ENCODE measurements at regions not wholly inside any gene's neighbourhood (a gene's known extent, or its start where the extent isn't known, plus 50 kb on each side); places are given as distances from the start of the nearest gene placed in this dataset.

DNA sequence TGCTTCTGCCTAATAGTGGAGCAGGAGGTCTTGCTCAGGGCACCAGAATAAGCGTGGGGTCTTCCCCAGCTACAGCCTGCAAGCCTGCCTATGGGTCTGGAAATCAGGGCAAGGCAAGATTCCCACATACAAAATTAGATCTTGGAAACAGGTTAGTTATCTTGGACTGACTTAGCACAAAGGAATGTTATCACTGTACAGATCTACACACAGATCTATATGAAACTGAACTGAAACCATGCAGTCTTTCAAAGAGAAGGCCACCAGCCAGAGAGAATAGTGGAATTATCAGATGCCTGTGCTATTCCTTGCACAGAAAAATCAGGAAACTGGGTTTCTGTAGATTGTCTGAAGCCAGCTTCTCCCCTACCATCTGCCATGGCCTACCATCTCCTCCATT lies 585.7 kb downstream of the ACTL7B start:
- TF ChIP-seq CTCF (IDR thresholded peaks at IDR 0.05; ENCODE audit: poor library complexity) = no peak
- TF ChIP-seq EZH2 (IDR thresholded peaks at IDR 0.05; ENCODE audit: borderline replicate concordance) = no peak
- TF ChIP-seq EZH2phosphoT487 (IDR thresholded peaks at IDR 0.05; ENCODE audit: low read depth, severe bottlenecking, unreplicated experiment) = no peak
- Histone ChIP-seq H3K4me1 (ENCODE audit: insufficient read depth) (peaks cover 35% of the 10 kb centered on the region), H3K9me2 (replicated peaks; ENCODE audit: insufficient read depth) (no peaks in the 10 kb centered on the region), H2AFZ (no peak overlapping the region), H3K27me3 (no peaks in the 10 kb centered on the region), H4K20me1 (ENCODE audit: insufficient read depth, poor library complexity, severe bottlenecking) (no peaks in the 10 kb centered on the region), H3K4me3 (no peak overlapping the region), H3K4me2 (peak overlapping the region; percentile 1), H3K36me3 (replicated peaks; ENCODE audit: insufficient read depth, low read depth) (no peaks in the 10 kb centered on the region), H3K79me2 (no peaks in the 10 kb centered on the region), H3K9me3 (ENCODE audit: low read depth) (no peaks in the 10 kb centered on the region), H3K27ac (peak overlapping the region; percentile 95)
- DNase-seq (ENCODE audit: low spot score) = peak; percentile 22
- WGBS (ENCODE audit: low lambda C conversion rate, missing lambda C conversion rate) = 83% methylated on average over 1 of the region's 1 CpG

DNA sequence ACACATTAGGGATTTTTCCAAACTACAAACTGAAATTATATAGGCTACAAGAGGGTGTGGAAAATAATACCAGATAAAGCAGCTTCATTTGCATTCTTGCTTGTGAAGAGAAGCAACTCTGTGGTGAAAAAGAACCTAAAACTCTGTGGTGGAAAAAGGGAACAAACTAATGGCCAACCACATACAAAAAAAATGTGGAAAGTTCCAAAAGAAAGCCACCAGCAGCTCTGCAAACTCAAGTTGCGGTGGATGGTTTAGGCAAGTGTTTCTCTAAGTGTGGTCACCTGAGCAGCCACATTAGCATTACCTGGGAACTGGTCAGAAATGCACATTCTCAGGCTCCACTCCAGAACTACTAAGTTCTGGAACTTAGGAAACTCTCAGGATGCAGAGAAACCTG lies 586.4 kb downstream of the ACTL7B start:
- Histone ChIP-seq H2AFZ (no peak overlapping the region), H3K79me2 (no peaks in the 10 kb centered on the region), H3K27ac (peak overlapping the region; percentile 95), H3K4me3 (no peak overlapping the region), H3K4me2 (no peak overlapping the region), H4K20me1 (ENCODE audit: insufficient read depth, poor library complexity, severe bottlenecking) (no peaks in the 10 kb centered on the region), H3K4me1 (ENCODE audit: insufficient read depth) (peaks cover 35% of the 10 kb centered on the region), H3K27me3 (no peaks in the 10 kb centered on the region), H3K36me3 (replicated peaks; ENCODE audit: insufficient read depth, low read depth) (no peaks in the 10 kb centered on the region), H3K9me2 (replicated peaks; ENCODE audit: insufficient read depth) (no peaks in the 10 kb centered on the region), H3K9me3 (ENCODE audit: low read depth) (no peaks in the 10 kb centered on the region)
- DNase-seq (ENCODE audit: low spot score) = no peak
- TF ChIP-seq CTCF (IDR thresholded peaks at IDR 0.05; ENCODE audit: poor library complexity) = no peak
- no peak for TF ChIP-seq EZH2phosphoT487 (IDR thresholded peaks at IDR 0.05; ENCODE audit: low read depth, severe bottlenecking, unreplicated experiment)
- no peak for TF ChIP-seq EZH2 (IDR thresholded peaks at IDR 0.05; ENCODE audit: borderline replicate concordance)
- 91% methylated on average over 1 of the region's 1 CpG for WGBS (ENCODE audit: low lambda C conversion rate, missing lambda C conversion rate)

DNA sequence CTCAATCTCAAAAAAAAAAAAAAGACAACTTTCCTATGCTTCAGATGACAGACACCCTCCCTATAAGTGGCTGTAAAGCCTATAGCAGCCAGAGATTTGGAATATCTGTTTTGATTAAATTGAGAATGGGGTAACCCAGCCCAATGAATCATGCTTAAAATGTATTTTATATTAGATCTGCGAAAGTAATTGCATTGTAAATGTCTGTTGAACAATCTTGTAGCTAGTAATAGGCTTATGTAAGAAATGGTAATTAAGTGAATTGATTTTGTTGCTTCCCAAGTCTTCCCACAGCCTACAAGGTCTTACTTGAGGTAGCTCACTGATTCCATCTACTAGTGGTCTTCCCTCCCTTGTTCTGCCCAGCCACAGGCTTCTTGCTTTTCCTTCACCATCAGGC lies 590.7 kb downstream of the ACTL7B start:
- Histone ChIP-seq H3K36me3 (replicated peaks; ENCODE audit: insufficient read depth, low read depth) (no peaks in the 10 kb centered on the region), H3K27me3 (no peaks in the 10 kb centered on the region), H3K9me2 (replicated peaks; ENCODE audit: insufficient read depth) (no peaks in the 10 kb centered on the region), H3K9me3 (ENCODE audit: low read depth) (no peaks in the 10 kb centered on the region), H4K20me1 (ENCODE audit: insufficient read depth, poor library complexity, severe bottlenecking) (no peaks in the 10 kb centered on the region), H3K79me2 (no peaks in the 10 kb centered on the region), H3K4me2 (no peak overlapping the region), H3K27ac (no peak overlapping the region), H3K4me3 (no peak overlapping the region), H2AFZ (no peak overlapping the region), H3K4me1 (ENCODE audit: insufficient read depth) (peaks cover 11% of the 10 kb centered on the region)
- WGBS (ENCODE audit: low lambda C conversion rate, missing lambda C conversion rate) = 93% methylated on average over 1 of the region's 1 CpG
- DNase-seq (ENCODE audit: low spot score) = no peak
- TF ChIP-seq EZH2phosphoT487 (IDR thresholded peaks at IDR 0.05; ENCODE audit: low read depth, severe bottlenecking, unreplicated experiment) (no peak), CTCF (IDR thresholded peaks at IDR 0.05; ENCODE audit: poor library complexity) (no peak), EZH2 (IDR thresholded peaks at IDR 0.05; ENCODE audit: borderline replicate concordance) (no peak)

- Histone ChIP-seq H3K4me1 (ENCODE audit: insufficient read depth) (peaks cover 3% of the 10 kb centered on the region), H3K27me3 (no peaks in the 10 kb centered on the region), H2AFZ (no peak overlapping the region), H3K79me2 (no peaks in the 10 kb centered on the region), H3K4me2 (no peak overlapping the region), H3K27ac (no peak overlapping the region), H3K9me3 (ENCODE audit: low read depth) (no peaks in the 10 kb centered on the region), H3K4me3 (no peak overlapping the region), H3K9me2 (replicated peaks; ENCODE audit: insufficient read depth) (no peaks in the 10 kb centered on the region), H4K20me1 (ENCODE audit: insufficient read depth, poor library complexity, severe bottlenecking) (no peaks in the 10 kb centered on the region), H3K36me3 (replicated peaks; ENCODE audit: insufficient read depth, low read depth) (no peaks in the 10 kb centered on the region)
- 98% methylated on average over 4 of the region's 4 CpGs for WGBS (ENCODE audit: low lambda C conversion rate, missing lambda C conversion rate)
- DNase-seq (ENCODE audit: low spot score) = no peak
- no peak for TF ChIP-seq CTCF (IDR thresholded peaks at IDR 0.05; ENCODE audit: poor library complexity)
- TF ChIP-seq EZH2 (IDR thresholded peaks at IDR 0.05; ENCODE audit: borderline replicate concordance) = no peak
- TF ChIP-seq EZH2phosphoT487 (IDR thresholded peaks at IDR 0.05; ENCODE audit: low read depth, severe bottlenecking, unreplicated experiment) = no peak
Observed at GRCh38 chr9:108264093-108264492, 591.7 kb downstream of the ACTL7B start.
